ENCODE measurements at regions not wholly inside any gene's neighbourhood (a gene's known extent, or its start where the extent isn't known, plus 50 kb on each side); places are given as distances from the start of the nearest gene placed in this dataset.
"Not testable (repeated sequence)": the region's sequence is repeated elsewhere in the genome, so short reads cannot be mapped to it uniquely, and the experiment has no call there.

DNA sequence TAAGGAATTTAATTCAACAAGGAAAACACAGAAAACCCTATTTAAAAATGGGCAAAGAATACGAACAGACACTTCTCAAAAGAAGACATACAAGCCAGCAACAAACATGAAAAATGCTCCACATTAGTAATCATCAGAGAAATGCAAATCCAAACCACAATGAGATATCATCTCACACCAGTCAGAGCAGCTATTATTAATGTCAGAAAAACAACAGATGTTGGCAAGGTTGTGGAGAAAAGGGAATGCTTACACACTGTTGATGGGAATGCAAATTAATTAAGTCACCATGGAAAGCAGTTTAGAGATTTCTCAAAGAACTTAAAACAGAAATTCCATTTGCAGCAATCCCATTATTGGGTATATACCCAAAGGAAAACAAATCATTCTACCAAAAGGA lies 55.2 kb downstream of the GCC1 start:
- DNase-seq = no peak

- DNase-seq = no peak
Measured at GRCh38 chr7:127527561-127527960, 57.8 kb downstream of the GCC1 start.

- peak; percentile 15 for DNase-seq
Measured at GRCh38 chr7:127525866-127526480, 59.4 kb downstream of the GCC1 start.

DNA sequence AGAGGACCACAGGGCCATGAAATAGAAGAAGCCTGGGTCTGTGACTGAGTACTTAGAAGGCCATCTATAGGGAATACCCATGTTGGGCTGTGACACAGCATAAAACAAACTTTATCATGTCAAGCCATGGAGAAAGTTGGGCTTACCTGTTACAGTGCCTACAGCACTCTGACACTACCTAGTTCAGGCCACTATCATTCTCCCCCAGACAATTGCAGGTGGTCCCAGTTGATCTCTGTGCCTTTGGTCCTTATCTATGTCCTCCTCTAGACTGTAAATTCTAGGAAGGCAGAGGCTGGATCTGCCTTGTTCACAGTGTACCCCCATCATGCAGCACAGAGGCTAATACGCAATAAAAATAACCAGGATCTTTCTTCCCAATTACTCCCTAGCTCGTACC lies 69.1 kb downstream of the GCC1 start:
- no peak for DNase-seq

GRCh38 chr7:127514499-127514898 lies 70.9 kb downstream of the GCC1 start:
- peak; percentile 30 for DNase-seq

DNA sequence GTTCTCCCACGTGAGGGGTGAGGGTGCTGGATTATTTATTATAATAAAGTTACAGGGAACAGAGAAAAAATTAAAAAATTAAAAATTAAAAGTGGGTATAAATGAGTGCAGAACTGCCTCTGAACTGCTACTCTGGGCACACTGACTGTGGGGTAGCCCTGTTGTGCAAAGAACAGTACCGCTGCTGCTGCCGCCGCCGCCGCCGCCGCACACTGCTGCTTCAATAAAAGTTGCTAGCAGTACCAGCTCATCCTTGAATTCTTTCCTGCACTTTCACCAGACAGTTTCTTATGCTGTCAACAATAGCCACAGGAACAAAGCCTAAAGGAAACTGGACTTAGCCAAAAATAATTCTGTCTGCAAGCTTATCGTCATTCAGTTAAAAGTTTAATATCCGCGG lies 72.1 kb downstream of the GCC1 start:
- DNase-seq = no peak

DNA sequence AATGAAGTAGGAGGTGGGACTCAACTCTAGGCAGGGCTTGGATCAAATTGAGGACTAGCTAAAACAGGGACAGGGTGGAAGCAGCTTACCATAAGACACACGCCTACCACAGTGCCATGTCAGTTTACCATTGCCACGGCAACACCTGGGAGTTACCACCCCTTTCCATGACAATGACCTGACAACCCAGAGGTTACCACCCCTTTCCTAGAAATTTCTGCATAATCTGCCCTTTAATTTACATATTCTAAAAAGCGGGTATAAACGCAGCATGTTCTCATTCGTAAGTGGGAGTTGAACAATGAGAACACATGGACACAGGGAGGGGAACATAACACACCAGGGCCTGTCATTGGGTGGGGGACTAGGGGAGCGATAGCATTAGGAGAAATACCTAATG lies 72.7 kb downstream of the GCC1 start:
- DNase-seq = no peak

DNA sequence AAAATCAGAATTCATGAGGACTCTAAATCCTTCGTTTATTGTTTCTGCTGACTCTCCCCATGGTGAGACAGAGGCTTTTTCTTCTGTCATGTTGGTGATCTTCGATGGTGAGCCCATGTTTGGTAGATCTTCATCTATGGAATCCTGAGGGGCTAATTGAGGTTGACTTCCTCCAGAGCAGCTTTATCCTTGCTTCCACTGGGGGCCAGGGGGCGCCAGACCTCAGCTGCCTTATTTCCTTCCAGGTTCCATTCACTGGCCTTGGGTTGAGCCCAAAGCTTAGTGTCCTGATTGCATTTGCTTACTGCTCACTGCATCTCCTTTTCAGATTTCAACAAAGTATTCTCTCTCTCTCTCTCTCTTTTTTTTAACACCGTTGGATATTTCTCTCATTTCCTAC lies 80.7 kb downstream of the GCC1 start:
- DNase-seq = no peak

GRCh38 chr7:127501817-127502216 lies 83.6 kb downstream of the GCC1 start:
- no peak for DNase-seq

DNA sequence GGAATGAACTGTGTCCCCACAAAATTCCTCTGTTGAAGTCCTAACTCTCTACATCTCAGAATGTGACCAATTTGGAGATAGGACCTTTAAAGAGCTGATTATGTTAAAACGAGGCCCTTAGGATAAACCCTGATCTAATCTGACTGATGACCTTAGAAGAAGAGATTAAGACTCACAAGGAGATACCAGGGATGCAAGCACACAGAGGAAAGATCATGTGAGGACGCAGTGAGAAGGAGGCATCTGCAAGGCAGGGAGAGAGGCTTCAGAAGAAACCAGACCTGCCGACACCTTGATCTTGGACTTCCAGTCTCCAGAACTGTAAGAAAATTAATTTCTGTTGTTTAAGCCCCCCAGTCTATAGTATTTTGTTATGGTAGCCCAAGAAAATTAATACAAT lies 94.9 kb upstream of the ZNF800 start:
- DNase-seq = no peak

DNA sequence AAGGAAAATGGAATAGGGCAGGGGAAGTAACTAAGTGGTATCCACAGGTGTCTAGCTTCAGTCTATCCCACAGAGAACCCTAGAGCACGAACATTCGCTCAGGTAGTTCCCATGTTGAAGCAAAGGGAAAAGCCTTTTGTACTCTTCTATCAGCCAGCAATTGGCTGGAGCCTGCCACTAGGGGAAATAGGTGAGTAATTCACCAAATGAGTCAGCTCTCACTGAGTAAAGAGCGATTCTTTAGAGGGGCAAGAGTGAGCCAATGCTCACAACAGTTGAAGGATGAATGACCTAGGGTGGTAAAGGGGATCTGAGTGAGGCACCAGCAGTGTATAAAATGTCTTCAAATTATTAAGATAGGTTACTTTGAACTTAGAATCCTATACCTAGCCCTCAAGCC lies 94.1 kb upstream of the ZNF800 start:
- no peak for DNase-seq

- no peak for DNase-seq
Measured at GRCh38 chr7:127485482-127485881, 93.0 kb upstream of the ZNF800 start.

DNA sequence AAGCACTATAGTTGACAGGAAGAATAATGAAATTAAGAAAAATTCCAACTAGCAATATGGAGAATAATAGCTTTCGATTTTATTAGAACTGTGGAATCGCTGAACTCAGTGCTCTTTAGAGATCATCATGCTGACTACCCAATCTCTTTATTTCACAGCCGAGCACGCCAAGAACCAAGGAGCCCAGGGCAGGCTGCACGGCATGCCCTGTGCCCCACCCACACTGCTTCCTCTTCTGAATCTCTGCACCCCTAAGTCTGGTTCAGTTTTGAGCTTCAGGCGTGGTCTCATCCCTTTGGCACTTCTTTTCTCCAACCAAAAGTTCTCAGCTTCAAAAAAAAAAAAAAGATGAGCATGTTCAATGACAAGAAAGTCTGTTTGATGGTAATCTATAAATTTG lies 92.4 kb upstream of the ZNF800 start:
- no peak for DNase-seq

- DNase-seq = no peak
Measured at GRCh38 chr7:127478461-127478860, 86.0 kb upstream of the ZNF800 start.

- DNase-seq = no peak
Measured at GRCh38 chr7:127478024-127478355, 85.5 kb upstream of the ZNF800 start.

DNA sequence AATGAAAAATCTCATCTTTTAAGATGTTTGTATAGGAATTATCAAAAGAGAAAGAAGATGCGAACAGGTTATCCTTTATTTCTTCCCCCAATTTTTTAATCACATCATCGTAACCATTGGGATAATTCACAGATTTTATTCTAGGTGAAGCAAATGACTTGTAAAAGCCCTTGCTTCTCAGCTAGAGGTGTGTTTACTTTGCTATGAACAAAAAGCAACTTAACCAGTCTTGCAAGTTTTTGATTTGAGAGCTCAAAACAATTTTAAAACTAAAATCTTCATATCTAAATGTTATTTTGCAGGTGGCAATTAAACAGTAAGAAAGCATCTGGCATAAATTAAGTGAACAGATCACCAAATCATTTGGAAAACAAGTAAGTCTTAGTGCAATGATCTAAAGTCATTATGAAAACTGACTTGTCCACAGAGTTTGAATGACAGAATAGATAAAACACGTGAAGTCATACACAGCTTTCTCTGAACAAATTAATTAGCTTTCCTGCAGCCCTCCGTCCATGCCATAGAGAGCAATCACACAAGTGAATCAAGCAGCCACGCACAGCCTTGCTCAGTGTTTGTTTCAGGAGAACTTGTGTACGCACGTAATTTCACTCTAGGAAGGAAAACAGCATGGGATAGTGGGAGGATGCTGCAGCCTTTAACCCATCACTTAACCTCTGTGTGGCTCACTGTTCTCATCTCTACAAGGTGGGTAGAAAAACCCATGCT lies 85.0 kb upstream of the ZNF800 start:
- DNase-seq = no peak

DNA sequence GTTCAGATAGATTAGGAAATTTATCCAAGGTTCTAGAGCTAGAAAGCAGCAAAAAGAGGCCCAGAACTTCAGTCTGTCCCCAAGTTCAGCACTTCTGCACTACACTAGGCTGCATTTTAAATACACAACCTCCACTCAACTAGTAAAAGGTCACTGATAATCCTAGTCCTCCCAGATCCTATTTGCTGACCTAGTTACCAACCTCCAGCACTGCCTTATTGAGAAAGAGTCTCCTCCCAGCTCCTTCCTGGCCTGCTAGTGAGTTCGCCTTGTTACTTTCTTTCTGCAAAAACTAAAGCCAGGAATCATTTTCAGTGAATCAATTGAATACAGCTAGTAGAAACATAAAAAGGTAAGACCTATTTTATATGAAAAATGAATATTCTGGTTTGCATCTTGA lies 84.1 kb upstream of the ZNF800 start:
- DNase-seq = no peak

DNA sequence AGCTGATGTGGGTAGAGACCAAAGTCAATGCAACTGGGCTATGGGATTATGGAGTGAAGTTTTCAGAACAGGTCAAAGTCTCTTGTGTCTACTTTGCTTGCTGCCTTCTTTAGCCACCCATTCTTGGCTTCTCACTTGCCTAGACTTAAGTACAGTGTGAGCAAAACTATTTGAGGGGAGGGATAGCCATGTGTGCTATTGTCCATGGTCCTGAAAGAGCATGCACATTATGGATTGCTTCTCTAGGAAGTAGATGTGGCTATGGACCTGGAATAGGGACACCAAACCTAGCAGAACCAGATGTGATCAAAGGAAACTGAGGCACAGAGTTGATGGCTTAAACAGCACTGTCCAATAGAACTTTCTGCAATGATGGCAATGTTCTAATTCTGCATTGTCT lies 81.9 kb upstream of the ZNF800 start:
- DNase-seq = no peak

- DNase-seq = no peak
Measured at GRCh38 chr7:127473409-127473808, 80.9 kb upstream of the ZNF800 start.

GRCh38 chr7:127460077-127460476 lies 67.6 kb upstream of the ZNF800 start:
- DNase-seq = no peak

GRCh38 chr7:127451258-127451657 lies 58.8 kb upstream of the ZNF800 start:
- not testable (repeated sequence) for DNase-seq

- DNase-seq = no peak
Measured at GRCh38 chr7:127448566-127448965, 56.1 kb upstream of the ZNF800 start.

GRCh38 chr7:127447326-127447945 lies 54.9 kb upstream of the ZNF800 start:
- no peak for DNase-seq

- DNase-seq = no peak
Measured at GRCh38 chr7:127446842-127447241, 54.3 kb upstream of the ZNF800 start.
